Vagina (tissue), 2 donors: ENCODE measurements at regions not wholly inside any gene's neighbourhood (a gene's known extent, or its start where the extent isn't known, plus 50 kb on each side); places are given as distances from the start of the nearest gene placed in this dataset.

Experiments used
- CTCF ChIP-seq, 3 experiments: fragments of 450-650 bp in 2 of 3; fragments of 200-600 bp in 1 of 3; sonication (generic) in 1 of 3; IDR thresholded peaks; one replicate each; pipeline ENCODE4 v1.5.1; 2017 to 2019; ENCODE audit warnings: antibody characterized with exemption in 3 of 3, mild to moderate bottlenecking in 2 of 3, moderate library complexity in 2 of 3
- POLR2A ChIP-seq, 2 donors: fragments of 450-650 bp; IDR thresholded peaks; one replicate each; pipeline ENCODE4 v1.6.1; 2017; ENCODE audit warnings: antibody characterized with exemption in 2 of 2, mild to moderate bottlenecking in 2 of 2, moderate library complexity in 2 of 2

GRCh38 chr6:11473008-11473740 lies 64.4 kb upstream of the TMEM170B start:
- TF ChIP-seq CTCF (IDR thresholded peaks at IDR 0.05) (no peak), POLR2A (IDR thresholded peaks at IDR 0.05) (no peak)
